ACC112 (cell line): ENCODE measurements at regions not wholly inside any gene's neighbourhood (a gene's known extent, or its start where the extent isn't known, plus 50 kb on each side); places are given as distances from the start of the nearest gene placed in this dataset.
"Not testable (repeated sequence)": the region's sequence is repeated elsewhere in the genome, so short reads cannot be mapped to it uniquely, and the experiment has no call there.

Source experiments
- H2AFZ ChIP-seq: fragments of 200-600 bp; sonication (generic); one replicate; pipeline ENCODE4 v1.6.0; 2017; ENCODE audit warnings: antibody characterized with exemption, low read length; ENCODE audit not compliant: unreplicated experiment
- H3K27ac ChIP-seq: fragments of 200-600 bp; sonication (generic); 2 replicates; pipeline ENCODE4 v1.5.1; 2014; ENCODE audit warnings: low read depth, mild to moderate bottlenecking, antibody characterized with exemption, low read length, moderate library complexity
- H3K27me3 ChIP-seq: fragments of 200-600 bp; sonication (generic); 2 replicates; pipeline ENCODE4 v1.6.1; 2014; ENCODE audit warnings: mild to moderate bottlenecking, antibody characterized with exemption, low read length, moderate library complexity, mixed read lengths; ENCODE audit not compliant: insufficient read depth
- H3K36me3 ChIP-seq: fragments of 200-600 bp; sonication (generic); 2 replicates; pipeline ENCODE4 v1.6.1; 2016; ENCODE audit warnings: mild to moderate bottlenecking, antibody characterized with exemption, low read length, moderate library complexity, mixed read lengths; ENCODE audit not compliant: insufficient read depth
- H3K4me1 ChIP-seq: fragments of 200-600 bp; sonication (generic); one replicate; pipeline ENCODE4 v1.6.1; 2016; ENCODE audit warnings: low read length, mixed read lengths; ENCODE audit not compliant: insufficient read depth, unreplicated experiment, control insufficient read depth
- H3K4me3 ChIP-seq: fragments of 200-600 bp; sonication (generic); 2 replicates; pipeline ENCODE4 v1.5.1; 2014; ENCODE audit warnings: mild to moderate bottlenecking, low read depth, low read length
- H3K79me2 ChIP-seq: fragments of 200-600 bp; sonication (generic); one replicate; pipeline ENCODE4 v1.6.0; 2016; ENCODE audit warnings: low read length; ENCODE audit not compliant: control insufficient read depth, unreplicated experiment, insufficient read depth

- Histone ChIP-seq H3K4me1 (peaks cover 3% of the 10 kb centered on the region), H3K27me3 (no peaks in the 10 kb centered on the region), H3K36me3 (no peaks in the 10 kb centered on the region), H3K4me3 (no peak overlapping the region), H2AFZ (no peak overlapping the region), H3K79me2 (no peaks in the 10 kb centered on the region), H3K27ac (peak overlapping the region; percentile 12; the same call in 1 of the 2 replicates)
Observed at GRCh38 chr1:56095696-56096665, 483.4 kb downstream of the PLPP3 start.

- Histone ChIP-seq H3K4me3 (no peak overlapping the region), H3K79me2 (no peaks in the 10 kb centered on the region), H3K27me3 (no peaks in the 10 kb centered on the region), H2AFZ (no peak overlapping the region), H3K36me3 (no peaks in the 10 kb centered on the region), H3K27ac (no peak overlapping the region), H3K4me1 (peaks cover 3% of the 10 kb centered on the region)
Observed at GRCh38 chr1:56094168-56094567, 485.2 kb downstream of the PLPP3 start.

GRCh38 chr1:56092684-56093570 lies 486.4 kb downstream of the PLPP3 start:
- no peaks in the 10 kb centered on the region for H3K79me2 ChIP-seq
- H3K4me1 ChIP-seq: no peaks in the 10 kb centered on the region
- H2AFZ ChIP-seq: no peak overlapping the region
- no peak overlapping the region for H3K27ac ChIP-seq
- H3K27me3 ChIP-seq: no peaks in the 10 kb centered on the region
- no peaks in the 10 kb centered on the region for H3K36me3 ChIP-seq
- no peak overlapping the region for H3K4me3 ChIP-seq

GRCh38 chr1:56089826-56090225 lies 489.5 kb downstream of the PLPP3 start:
- not testable (repeated sequence) for H3K36me3 ChIP-seq, H3K79me2 ChIP-seq, H3K4me1 ChIP-seq, H2AFZ ChIP-seq, H3K27me3 ChIP-seq, H3K27ac ChIP-seq, H3K4me3 ChIP-seq

- Histone ChIP-seq H3K27ac (no peak overlapping the region), H3K79me2 (no peaks in the 10 kb centered on the region), H3K4me3 (no peak overlapping the region), H2AFZ (no peak overlapping the region), H3K36me3 (no peaks in the 10 kb centered on the region), H3K4me1 (peaks cover 19% of the 10 kb centered on the region), H3K27me3 (no peaks in the 10 kb centered on the region)
Observed at GRCh38 chr1:56084246-56084645, 495.1 kb downstream of the PLPP3 start.

GRCh38 chr1:56081736-56082135 lies 497.6 kb downstream of the PLPP3 start:
- no peaks in the 10 kb centered on the region for H3K79me2 ChIP-seq
- H3K4me1 ChIP-seq: peaks cover 19% of the 10 kb centered on the region
- H3K27ac ChIP-seq: no peak overlapping the region
- H2AFZ ChIP-seq: peak overlapping the region; percentile 51
- H3K36me3 ChIP-seq: no peaks in the 10 kb centered on the region
- no peaks in the 10 kb centered on the region for H3K27me3 ChIP-seq
- H3K4me3 ChIP-seq: peak overlapping the region; percentile 51; the same call in 1 of the 2 replicates

GRCh38 chr1:56081173-56081572 lies 498.2 kb downstream of the PLPP3 start:
- H2AFZ ChIP-seq: peak overlapping the region; percentile 51
- peak overlapping the region; percentile 51 for H3K4me3 ChIP-seq
- no peaks in the 10 kb centered on the region for H3K27me3 ChIP-seq
- peaks cover 19% of the 10 kb centered on the region for H3K4me1 ChIP-seq
- H3K36me3 ChIP-seq: no peaks in the 10 kb centered on the region
- no peaks in the 10 kb centered on the region for H3K79me2 ChIP-seq
- peak overlapping the region; percentile 10; the same call in 1 of the 2 replicates for H3K27ac ChIP-seq

GRCh38 chr1:56080123-56080522 lies 499.2 kb downstream of the PLPP3 start:
- Histone ChIP-seq H3K4me1 (peaks cover 19% of the 10 kb centered on the region), H2AFZ (no peak overlapping the region), H3K27me3 (no peaks in the 10 kb centered on the region), H3K27ac (no peak overlapping the region), H3K79me2 (no peaks in the 10 kb centered on the region), H3K4me3 (no peak overlapping the region), H3K36me3 (no peaks in the 10 kb centered on the region)

GRCh38 chr1:56079391-56079790 lies 500.0 kb downstream of the PLPP3 start:
- Histone ChIP-seq H3K36me3 (no peaks in the 10 kb centered on the region), H2AFZ (no peak overlapping the region), H3K4me3 (no peak overlapping the region), H3K27ac (no peak overlapping the region), H3K79me2 (no peaks in the 10 kb centered on the region), H3K4me1 (peaks cover 19% of the 10 kb centered on the region), H3K27me3 (no peaks in the 10 kb centered on the region)

GRCh38 chr1:56077206-56077605 lies 502.2 kb downstream of the PLPP3 start:
- H3K4me3 ChIP-seq: no peak overlapping the region
- H3K27ac ChIP-seq: no peak overlapping the region
- no peaks in the 10 kb centered on the region for H3K27me3 ChIP-seq
- H3K79me2 ChIP-seq: no peaks in the 10 kb centered on the region
- H3K36me3 ChIP-seq: no peaks in the 10 kb centered on the region
- no peak overlapping the region for H2AFZ ChIP-seq
- H3K4me1 ChIP-seq: peaks cover 19% of the 10 kb centered on the region
